Naive thymus-derived CD4-positive, alpha-beta T cell (primary cell): ENCODE measurements at regions not wholly inside any gene's neighbourhood (a gene's known extent, or its start where the extent isn't known, plus 50 kb on each side); places are given as distances from the start of the nearest gene placed in this dataset.

Source experiments
- ATAC-seq: fragments of 150-1000 bp; cut with Tn5 transposase; 2 replicates; pipeline ENCODE4 v1.10.0; 2021; ENCODE audit warnings: mild to moderate bottlenecking, moderate library complexity
- CTCF ChIA-PET: fragments of 350-600 bp; sonication (Branson Sonifier 250); formaldehyde crosslinking; loops from one replicate; lab custom pipeline; 2021; ENCODE audit warnings: antibody characterized with exemption; lab: Charles Lee
- POLR2A ChIA-PET: fragments of 350-600 bp; sonication (Branson Sonifier 250); formaldehyde crosslinking; loops from one replicate; lab custom pipeline; 2021; ENCODE audit warnings: antibody characterized with exemption, inconsistent platforms; lab: Charles Lee
- DNase-seq, 9 donors: peaks; one replicate each; pipeline versions ENCODE4 v3.0.0 to v3.0.0-alpha.2; 2020 to 2022; ENCODE audit warnings: mixed read lengths in 1 of 9
- H3K27ac ChIP-seq: one replicate; pipeline ENCODE4 v1.7.0; 2013; ENCODE audit warnings: mild to moderate bottlenecking, low read depth, low read length, moderate library complexity
- H3K27me3 ChIP-seq, 2 donors: one replicate each; pipeline ENCODE4 v1.7.0; 2013; ENCODE audit warnings: low read length in 2 of 2, mild to moderate bottlenecking in 2 of 2, moderate library complexity in 2 of 2; ENCODE audit not compliant: control insufficient read depth in 2 of 2, insufficient read depth in 2 of 2
- H3K36me3 ChIP-seq, 3 experiments: 1 replicate in 2 of 3; 2 replicates in 1 of 3; pipeline ENCODE4 v1.7.0; 2013; ENCODE audit warnings: low read length in 3 of 3, mild to moderate bottlenecking in 3 of 3, moderate library complexity in 1 of 3; ENCODE audit not compliant: insufficient read depth in 3 of 3, control insufficient read depth in 2 of 3
- H3K4me1 ChIP-seq, 2 donors: one replicate each; pipeline ENCODE4 v1.7.0; 2013; ENCODE audit warnings: low read length in 2 of 2, mild to moderate bottlenecking in 2 of 2, moderate library complexity in 1 of 2; ENCODE audit not compliant: control insufficient read depth in 2 of 2, insufficient read depth in 2 of 2
- H3K4me3 ChIP-seq: 2 replicates; pipeline ENCODE4 v1.7.0; 2013; ENCODE audit warnings: mild to moderate bottlenecking, low read length
- H3K9me3 ChIP-seq, 3 experiments: 1 replicate in 2 of 3; 2 replicates in 1 of 3; pipeline ENCODE4 v1.7.0; 2013; ENCODE audit warnings: low read length in 3 of 3; ENCODE audit not compliant: control insufficient read depth in 2 of 3
- H3K27ac Mint-ChIP-seq, 9 donors: one replicate each; pipeline ENCODE4 v1.8.0; 2020 to 2022; ENCODE audit warnings: mixed read lengths in 9 of 9, mild to moderate bottlenecking in 8 of 9, moderate library complexity in 5 of 9, inconsistent platforms in 2 of 9
- H3K27me3 Mint-ChIP-seq, 5 donors: one replicate each; pipeline ENCODE4 v1.8.0; 2021 to 2022; ENCODE audit warnings: mixed read lengths in 5 of 5, mild to moderate bottlenecking in 1 of 5
- H3K36me3 Mint-ChIP-seq, 5 donors: one replicate each; pipeline ENCODE4 v1.8.0; 2020 to 2022; ENCODE audit warnings: mixed read lengths in 5 of 5, mild to moderate bottlenecking in 3 of 5, inconsistent platforms in 1 of 5
- H3K4me1 Mint-ChIP-seq, 7 donors: one replicate each; pipeline ENCODE4 v1.8.0; 2020 to 2022; ENCODE audit warnings: mixed read lengths in 7 of 7, mild to moderate bottlenecking in 3 of 7, inconsistent platforms in 1 of 7
- H3K4me3 Mint-ChIP-seq, 10 donors: one replicate each; pipeline ENCODE4 v1.8.0; 2020 to 2022; ENCODE audit warnings: mild to moderate bottlenecking in 10 of 10, mixed read lengths in 10 of 10, moderate library complexity in 6 of 10, inconsistent platforms in 2 of 10
- H3K9me3 Mint-ChIP-seq, 11 donors: one replicate each; pipeline ENCODE4 v1.8.0; 2020 to 2022; ENCODE audit warnings: mixed read lengths in 11 of 11, mild to moderate bottlenecking in 4 of 11, inconsistent platforms in 1 of 11, moderate library complexity in 1 of 11
- intact Hi-C, 2 donors: fragments of 100-400 bp; cut with micrococcal nuclease; formaldehyde crosslinking; loops; one replicate each; pipeline ENCODE4 v1.15.1; 2023

- peaks cover 0 to 7% (median 0%) of the 10 kb centered on the region in 5 donors for H3K36me3 Mint-ChIP-seq
- Histone ChIP-seq H3K9me3 (no peaks in the 10 kb centered on the region), H3K36me3 (no peaks in the 10 kb centered on the region), H3K27me3 (no peaks in the 10 kb centered on the region), H3K27ac (no peak overlapping the region), H3K4me3 (no peak overlapping the region), H3K4me1 (peaks cover 22 to 38% of the 10 kb centered on the region in 2 donors)
- peaks cover 0 to 8% (median 0%) of the 10 kb centered on the region in 11 donors for H3K9me3 Mint-ChIP-seq
- intact Hi-C loops: loop anchor here (5.0 to 10.0 kb wide), 7 partner anchors 35 to 1142 kb away; partner anchors contain the start of genes CCNH (in 1 of the 2), COX7C (in 1 of the 2) and TMEM161B (in 1 of the 2)
- peak overlapping the region; percentile 14 to 89 (median 67) for H3K27ac Mint-ChIP-seq
- ATAC-seq (no peak), DNase-seq (no peak)
- H3K4me3 Mint-ChIP-seq: peak overlapping the region; percentile 52 to 69 (median 64)
- peaks cover 28 to 53% (median 42%) of the 10 kb centered on the region in 7 donors for H3K4me1 Mint-ChIP-seq
- POLR2A ChIA-PET: interaction anchor here (0.6 to 1.2 kb wide), 3 partner anchors 9 to 47 kb away, joined by 3 to 5 read pairs (median 4); no protein-coding TSS in a partner anchor
- CTCF ChIA-PET: no interaction called here
- H3K27me3 Mint-ChIP-seq: no peaks in the 10 kb centered on the region
These were observed 145.3 kb upstream of the RASA1 start for GRCh38 chr5:87122151-87122977.

DNA sequence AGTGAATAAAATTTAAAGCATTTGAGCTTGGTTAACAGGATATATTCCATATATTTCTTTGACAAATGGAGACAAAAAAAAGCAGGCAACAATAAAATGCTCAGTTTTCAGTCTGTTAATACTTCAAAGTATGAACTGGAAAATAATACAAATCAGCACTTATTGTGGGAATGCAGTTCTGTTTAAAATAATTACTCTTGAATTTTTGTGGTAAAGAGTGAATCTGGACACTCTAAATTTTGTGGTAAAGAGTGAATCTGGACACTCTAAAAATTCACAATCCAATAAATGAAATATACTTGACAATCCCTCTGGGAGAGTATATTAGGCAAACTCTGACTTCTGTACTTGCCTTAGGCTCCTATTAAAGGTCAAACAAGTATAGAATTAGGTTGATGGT, 141.9 kb upstream of the RASA1 start:
- CTCF ChIA-PET: no interaction called here
- POLR2A ChIA-PET: no interaction called here
- ATAC-seq: no peak
- H3K27ac ChIP-seq: no peak overlapping the region
- Mint-ChIP-seq H3K27ac (no peak overlapping the region), H3K4me1 (peaks cover 14 to 48% (median 38%) of the 10 kb centered on the region in 7 donors), H3K36me3 (peaks cover 0 to 5% (median 0%) of the 10 kb centered on the region in 5 donors), H3K9me3 (peaks cover 0 to 3% (median 0%) of the 10 kb centered on the region in 11 donors), H3K4me3 (no peak overlapping the region), H3K27me3 (no peaks in the 10 kb centered on the region)
- intact Hi-C loops: loop anchor here in 1 of 2 donors (10.0 kb wide), 1 partner anchor 1139 kb away; the partner anchor contains the start of gene TMEM161B
- no peaks in the 10 kb centered on the region for H3K27me3 ChIP-seq
- H3K4me3 ChIP-seq: no peak overlapping the region
- H3K36me3 ChIP-seq: no peaks in the 10 kb centered on the region
- no peaks in the 10 kb centered on the region for H3K9me3 ChIP-seq
- peaks cover 15 to 26% of the 10 kb centered on the region in 2 donors for H3K4me1 ChIP-seq
- no peak for DNase-seq

DNA sequence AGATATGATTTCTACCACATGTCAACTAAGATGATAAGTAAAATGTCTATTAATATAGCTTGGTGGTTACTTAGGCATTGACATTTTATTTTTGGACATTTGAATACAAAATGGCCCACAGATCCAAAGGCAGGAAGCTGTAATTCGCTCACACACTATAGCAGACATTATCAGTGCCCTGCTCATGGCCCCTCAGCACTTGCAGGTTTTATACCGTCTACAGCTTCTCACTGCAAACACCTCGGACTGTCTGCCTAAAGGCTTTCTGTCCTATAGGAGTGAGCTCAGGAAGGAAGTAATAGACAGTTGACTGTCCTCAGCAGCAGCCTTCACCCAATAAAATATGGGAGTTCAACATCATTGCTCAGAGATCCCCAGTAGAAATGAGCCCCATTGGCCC, 140.8 kb upstream of the RASA1 start:
- H3K4me3 Mint-ChIP-seq: no peak overlapping the region
- Histone ChIP-seq H3K4me3 (no peak overlapping the region), H3K36me3 (no peaks in the 10 kb centered on the region), H3K9me3 (no peaks in the 10 kb centered on the region), H3K4me1 (peaks cover 6 to 15% of the 10 kb centered on the region in 2 donors), H3K27me3 (no peaks in the 10 kb centered on the region), H3K27ac (no peak overlapping the region)
- H3K4me1 Mint-ChIP-seq: peaks cover 10 to 37% (median 27%) of the 10 kb centered on the region in 7 donors
- POLR2A ChIA-PET: no interaction called here
- peak overlapping the region in 2 of 9 donors; percentile 31 to 49 for H3K27ac Mint-ChIP-seq
- peaks cover 0 to 3% (median 0%) of the 10 kb centered on the region in 11 donors for H3K9me3 Mint-ChIP-seq
- CTCF ChIA-PET: interaction anchor here (0.5 to 1.0 kb wide), 2 partner anchors 9 to 17 kb away, joined by 3 read pairs; no protein-coding TSS in a partner anchor
- DNase-seq (no peak), ATAC-seq (no peak)
- no peaks in the 10 kb centered on the region for H3K27me3 Mint-ChIP-seq
- peaks cover 0 to 5% (median 0%) of the 10 kb centered on the region in 5 donors for H3K36me3 Mint-ChIP-seq
- intact Hi-C loops: loop anchor here in 1 of 2 donors (10.0 kb wide), 1 partner anchor 1138 kb away; the partner anchor contains the start of gene TMEM161B

- Histone ChIP-seq H3K4me1 (peaks cover under 1 to 10% of the 10 kb centered on the region in 2 donors), H3K27ac (no peak overlapping the region), H3K36me3 (no peaks in the 10 kb centered on the region), H3K4me3 (no peak overlapping the region), H3K9me3 (no peaks in the 10 kb centered on the region), H3K27me3 (no peaks in the 10 kb centered on the region)
- no peaks in the 10 kb centered on the region for H3K27me3 Mint-ChIP-seq
- POLR2A ChIA-PET: no interaction called here
- H3K9me3 Mint-ChIP-seq: peaks cover 0 to 3% (median 0%) of the 10 kb centered on the region in 11 donors
- intact Hi-C loops: loop anchor here in 1 of 2 donors (10.0 kb wide), 1 partner anchor 1137 kb away; the partner anchor contains the start of gene TMEM161B
- peak overlapping the region in 3 of 10 donors; percentile 1 to 13 (median 1) for H3K4me3 Mint-ChIP-seq
- ATAC-seq (no peak), DNase-seq (no peak)
- H3K4me1 Mint-ChIP-seq: peaks cover 4 to 31% (median 22%) of the 10 kb centered on the region in 7 donors
- CTCF ChIA-PET: interaction anchor here (1.0 kb wide), 1 partner anchor 10 kb away, joined by 3 read pairs; no protein-coding TSS in a partner anchor
- peaks cover 0 to 5% (median 0%) of the 10 kb centered on the region in 5 donors for H3K36me3 Mint-ChIP-seq
- peak overlapping the region in 2 of 9 donors; percentile 31 to 49 for H3K27ac Mint-ChIP-seq
These were observed 140.3 kb upstream of the RASA1 start for GRCh38 chr5:87127426-87127825.

DNA sequence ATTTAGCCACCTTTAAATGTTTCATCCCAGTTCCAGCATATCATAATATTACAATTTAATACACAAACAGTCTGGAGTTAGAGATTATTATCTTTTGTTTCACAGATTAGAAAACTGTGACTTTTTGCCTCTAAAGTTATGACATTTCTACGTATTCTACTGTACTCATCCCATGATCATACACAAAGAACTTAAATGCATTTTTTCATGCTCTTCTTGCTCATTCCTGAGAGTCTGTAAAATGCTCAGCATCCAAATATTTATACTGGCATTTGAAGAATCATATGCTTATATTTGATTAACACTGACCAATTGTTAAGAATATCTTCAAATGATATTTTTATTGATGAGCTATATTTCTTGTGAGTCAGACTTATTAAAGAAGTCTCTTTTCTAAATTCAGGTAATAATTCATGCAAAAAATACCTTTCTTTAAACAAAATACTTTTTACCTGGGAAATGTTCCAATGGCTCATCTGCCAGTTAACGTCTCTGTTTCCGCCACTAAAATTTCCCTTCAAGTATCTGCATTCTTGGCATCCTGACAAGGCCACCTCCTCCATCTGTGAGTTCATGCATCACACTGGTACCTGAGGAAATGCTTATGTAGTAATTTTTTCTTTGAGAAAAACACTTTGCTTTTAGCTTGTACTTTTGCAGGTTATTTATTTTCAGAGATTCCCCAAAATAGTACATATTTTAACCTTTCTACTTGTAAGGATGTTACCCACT, 139.6 kb upstream of the RASA1 start:
- Mint-ChIP-seq H3K27ac (peak overlapping the region in 2 of 9 donors; percentile 31 to 49), H3K9me3 (peaks cover 0 to 3% (median 0%) of the 10 kb centered on the region in 11 donors), H3K36me3 (peaks cover 0 to 5% (median 0%) of the 10 kb centered on the region in 5 donors), H3K4me3 (peak overlapping the region in 1 of 10 donors; percentile 13), H3K27me3 (no peaks in the 10 kb centered on the region), H3K4me1 (peaks cover 4 to 24% (median 19%) of the 10 kb centered on the region in 7 donors)
- ChIA-PET CTCF (interaction anchor here (1.0 kb wide), 1 partner anchor 10 kb away, joined by 3 read pairs; no protein-coding TSS in a partner anchor), POLR2A (interaction anchor here (1.3 kb wide), 1 partner anchor 8 kb away, joined by 7 read pairs; no protein-coding TSS in a partner anchor)
- H3K4me3 ChIP-seq: no peak overlapping the region
- ATAC-seq: no peak
- no peaks in the 10 kb centered on the region for H3K27me3 ChIP-seq
- H3K9me3 ChIP-seq: no peaks in the 10 kb centered on the region
- no peak overlapping the region for H3K27ac ChIP-seq
- intact Hi-C loops: loop anchor here in 1 of 2 donors (10.0 kb wide), 1 partner anchor 1137 kb away; the partner anchor contains the start of gene TMEM161B
- DNase-seq: peak in 4 of 9 donors; percentile 16 to 41 (median 34)
- no peaks in the 10 kb centered on the region for H3K36me3 ChIP-seq
- peaks cover 0 to 3% of the 10 kb centered on the region in 2 donors for H3K4me1 ChIP-seq

DNA sequence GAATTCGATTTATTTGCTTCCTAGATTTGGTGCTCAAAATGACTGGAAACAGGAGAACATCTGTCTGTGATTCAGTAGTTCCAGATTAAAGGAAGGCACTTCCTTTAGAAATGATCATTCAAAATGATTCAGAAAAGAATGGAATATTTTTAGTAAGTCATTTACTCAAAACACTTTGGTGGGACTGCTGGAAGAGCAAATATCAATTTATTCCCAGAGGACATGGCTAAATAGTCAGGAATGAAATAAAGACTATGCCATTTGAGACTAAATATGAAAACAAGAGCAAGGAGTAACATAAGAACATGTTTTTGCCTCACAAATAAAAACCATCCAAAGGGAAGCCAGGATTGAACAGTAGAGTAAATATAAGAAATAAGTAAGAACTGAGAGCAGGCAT, 138.6 kb upstream of the RASA1 start:
- Histone ChIP-seq H3K9me3 (no peaks in the 10 kb centered on the region), H3K36me3 (no peaks in the 10 kb centered on the region), H3K27ac (no peak overlapping the region), H3K4me3 (no peak overlapping the region), H3K27me3 (no peaks in the 10 kb centered on the region), H3K4me1 (no peaks in the 10 kb centered on the region)
- ATAC-seq (no peak), DNase-seq (no peak)
- H3K4me1 Mint-ChIP-seq: peaks cover 4 to 22% (median 19%) of the 10 kb centered on the region in 7 donors
- peaks cover 0 to 5% (median 0%) of the 10 kb centered on the region in 5 donors for H3K36me3 Mint-ChIP-seq
- H3K27me3 Mint-ChIP-seq: no peaks in the 10 kb centered on the region
- no peak overlapping the region for H3K4me3 Mint-ChIP-seq
- peaks cover 0 to 3% (median 0%) of the 10 kb centered on the region in 11 donors for H3K9me3 Mint-ChIP-seq
- H3K27ac Mint-ChIP-seq: peak overlapping the region in 1 of 9 donors; percentile 31
- POLR2A ChIA-PET: interaction anchor here (1.3 kb wide), 1 partner anchor 9 kb away, joined by 7 read pairs; no protein-coding TSS in a partner anchor
- CTCF ChIA-PET: no interaction called here
- intact Hi-C loops: loop anchor here in 1 of 2 donors (10.0 kb wide), 1 partner anchor 1136 kb away; the partner anchor contains the start of gene TMEM161B
